Cerebellar cortex (tissue), 1 donor: ENCODE measurements at regions not wholly inside any gene's neighbourhood (a gene's known extent, or its start where the extent isn't known, plus 50 kb on each side); places are given as distances from the start of the nearest gene placed in this dataset.

Experiments used
- DNase-seq: peaks from one replicate; pipeline ENCODE4 v3.0.0-alpha.2; 2015; ENCODE audit warnings: low spot score

- no peak for DNase-seq
Observed at GRCh38 chr6:163951326-163951725, 536.8 kb downstream of the QKI start.

- DNase-seq: no peak
Observed at GRCh38 chr6:163950159-163950558, 535.6 kb downstream of the QKI start.

- DNase-seq: no peak
Observed at GRCh38 chr6:163949431-163949830, 534.9 kb downstream of the QKI start.

- no peak for DNase-seq
Observed at GRCh38 chr6:163948250-163948649, 533.7 kb downstream of the QKI start.

- no peak for DNase-seq
Observed at GRCh38 chr6:163947276-163947675, 532.8 kb downstream of the QKI start.

DNA sequence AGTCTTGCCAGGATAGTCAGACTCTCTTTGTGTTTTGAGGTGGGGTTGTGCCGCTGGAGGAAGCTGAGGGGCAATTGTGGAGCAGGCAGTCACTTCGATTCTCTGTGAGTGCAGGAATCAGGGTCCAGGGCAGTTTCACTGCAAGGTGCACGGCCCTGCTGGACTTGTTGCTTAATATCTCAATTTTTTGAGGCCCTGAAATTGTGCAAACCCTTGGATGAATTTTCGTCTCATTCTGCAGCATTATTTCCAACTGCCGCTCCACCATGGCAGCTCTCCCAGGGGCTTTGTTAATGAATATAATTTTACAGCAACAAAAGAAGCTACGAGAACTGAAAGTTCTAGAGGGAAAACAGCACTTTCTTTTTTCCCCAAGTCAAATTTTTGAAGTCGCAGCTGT lies 531.9 kb downstream of the QKI start:
- peak; percentile 16 for DNase-seq

DNA sequence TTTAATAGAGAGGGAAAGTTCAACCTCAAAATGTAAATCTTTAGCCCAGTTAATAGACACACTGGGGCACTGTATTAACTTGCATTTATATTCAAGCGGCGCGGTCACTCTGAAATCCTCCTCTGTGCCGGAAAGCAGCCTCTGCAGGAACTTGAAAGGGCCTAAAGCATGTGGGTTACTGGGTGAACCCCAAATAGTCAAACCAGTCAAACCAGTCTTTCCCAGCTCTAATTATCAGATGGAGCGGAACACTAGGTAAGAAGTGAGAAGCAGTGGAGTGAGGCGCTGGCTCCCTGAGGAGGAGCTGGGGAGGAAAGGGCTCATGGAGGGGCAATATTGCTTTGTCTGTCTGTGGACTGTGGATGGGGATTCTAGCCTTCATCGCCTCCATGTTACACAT lies 531.3 kb downstream of the QKI start:
- no peak for DNase-seq

- DNase-seq: no peak
Observed at GRCh38 chr6:163944897-163945296, 530.4 kb downstream of the QKI start.

DNA sequence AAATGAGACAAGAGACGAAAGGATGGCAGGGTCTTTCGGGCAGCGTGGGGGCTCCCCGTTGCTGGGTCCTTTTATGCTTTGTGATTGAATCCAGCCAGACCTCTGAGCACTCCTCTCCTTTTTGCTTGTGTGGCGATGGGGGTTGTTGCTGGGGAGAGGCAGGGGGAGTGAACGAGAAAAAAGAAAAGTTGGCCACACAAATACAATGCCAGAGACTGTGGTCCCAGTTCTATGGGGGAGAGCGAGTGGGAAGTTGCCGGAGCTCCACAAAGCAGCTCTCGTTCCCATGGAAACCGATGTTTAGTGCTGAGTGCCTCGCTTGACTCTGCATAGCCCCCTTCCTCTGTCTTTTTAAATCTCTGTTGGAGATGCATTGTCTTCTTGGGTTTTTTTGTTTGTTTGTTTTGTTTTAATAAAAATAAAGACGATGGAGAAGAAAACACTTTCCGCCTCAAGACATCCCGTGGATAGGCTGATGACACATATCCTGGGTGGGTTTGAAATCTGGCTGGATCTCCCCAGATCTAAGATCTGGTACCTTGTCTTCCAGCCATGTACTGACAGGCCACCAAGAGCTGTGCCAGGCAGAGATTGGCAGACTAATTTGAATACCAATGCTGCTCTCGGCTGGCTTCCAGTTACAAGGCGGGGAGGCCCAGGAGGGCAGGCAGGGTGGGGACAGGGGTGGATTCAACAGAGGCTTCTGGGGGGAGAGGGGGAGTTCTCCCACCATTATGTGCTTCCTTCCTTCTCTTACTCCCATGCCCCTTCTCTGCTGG lies 529.3 kb downstream of the QKI start:
- peak; percentile 59 for DNase-seq

- DNase-seq: no peak
Observed at GRCh38 chr6:163942790-163943189, 528.3 kb downstream of the QKI start.

DNA sequence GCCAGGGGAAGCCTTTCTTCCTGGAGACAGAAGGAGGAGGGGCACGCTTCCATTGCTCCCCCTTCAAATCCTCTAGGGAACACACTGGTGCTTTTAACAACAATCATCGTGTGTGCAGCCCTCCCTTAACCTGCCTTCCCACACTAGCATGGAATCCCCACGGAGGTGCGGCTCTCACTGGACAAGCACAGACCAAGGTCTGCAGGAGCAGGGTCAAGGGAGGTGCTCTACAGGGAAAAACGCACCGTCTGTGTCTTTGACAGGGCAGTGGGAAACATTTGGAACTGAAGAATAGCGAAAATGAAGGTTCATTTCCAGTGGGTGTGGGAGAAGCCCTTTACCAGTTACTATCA lies 527.1 kb downstream of the QKI start:
- DNase-seq: no peak

DNA sequence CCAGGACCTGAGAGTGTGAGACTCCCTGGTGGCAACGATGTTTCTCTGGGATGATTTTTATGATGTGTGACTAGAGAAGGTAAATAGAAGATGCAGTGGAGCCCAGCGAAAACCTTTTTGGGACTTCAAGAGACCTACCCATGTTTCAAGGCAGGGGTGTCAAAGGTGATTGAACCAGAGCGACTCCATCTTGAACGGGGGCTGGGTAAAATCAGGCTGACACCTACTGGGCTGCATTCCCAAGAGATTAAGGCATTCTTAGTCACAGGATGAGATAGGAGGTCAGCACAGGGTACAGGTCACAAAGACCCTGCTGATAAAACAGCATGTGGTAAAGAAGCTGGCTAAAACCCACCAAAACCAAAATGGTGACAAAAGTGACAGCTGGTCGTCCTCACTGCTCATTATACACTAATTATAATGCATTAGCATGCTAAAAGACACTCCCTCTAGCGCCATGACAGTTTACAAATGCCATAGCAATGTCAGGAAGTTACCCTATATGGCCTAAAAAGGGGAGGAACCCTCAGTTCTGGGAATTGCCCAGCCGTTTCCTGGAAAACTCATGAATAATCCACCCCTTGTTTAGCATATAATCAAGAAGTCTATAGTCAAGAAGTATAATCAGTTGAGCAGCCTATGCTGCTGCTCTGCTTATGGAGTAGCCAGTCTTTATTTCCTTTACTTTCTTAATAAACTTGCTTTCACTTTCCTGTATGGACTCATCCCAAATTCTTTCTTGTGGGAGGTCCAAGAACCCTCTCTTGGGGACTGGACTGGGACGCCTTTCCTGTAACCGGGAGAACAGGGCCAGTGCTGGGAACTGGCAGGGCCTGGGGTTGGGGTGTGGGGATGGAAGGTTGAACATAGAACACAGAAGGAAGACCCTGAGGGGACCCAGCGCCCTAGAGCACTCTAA lies 526.4 kb downstream of the QKI start:
- DNase-seq: no peak

DNA sequence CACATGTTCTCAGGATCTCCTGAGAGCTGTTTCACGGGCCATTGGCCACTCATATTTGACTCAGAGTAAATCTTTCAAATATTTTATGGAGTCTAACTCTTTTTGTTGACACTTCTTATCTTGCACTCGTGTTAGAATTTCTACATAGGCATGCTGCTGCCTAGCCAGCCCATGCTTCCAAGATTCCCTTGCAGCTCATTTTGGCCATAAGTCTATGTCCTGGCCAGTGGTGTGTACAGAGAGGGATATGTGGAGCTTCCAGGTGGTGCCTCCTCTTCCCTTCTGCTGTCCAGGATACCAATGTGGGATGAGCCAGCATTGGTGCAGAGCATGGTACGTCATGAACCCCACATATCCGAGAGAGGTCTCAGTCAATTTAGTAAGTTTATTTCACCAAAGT lies 522.6 kb downstream of the QKI start:
- DNase-seq: no peak

- no peak for DNase-seq
Observed at GRCh38 chr6:163935158-163935762, 520.7 kb downstream of the QKI start.

DNA sequence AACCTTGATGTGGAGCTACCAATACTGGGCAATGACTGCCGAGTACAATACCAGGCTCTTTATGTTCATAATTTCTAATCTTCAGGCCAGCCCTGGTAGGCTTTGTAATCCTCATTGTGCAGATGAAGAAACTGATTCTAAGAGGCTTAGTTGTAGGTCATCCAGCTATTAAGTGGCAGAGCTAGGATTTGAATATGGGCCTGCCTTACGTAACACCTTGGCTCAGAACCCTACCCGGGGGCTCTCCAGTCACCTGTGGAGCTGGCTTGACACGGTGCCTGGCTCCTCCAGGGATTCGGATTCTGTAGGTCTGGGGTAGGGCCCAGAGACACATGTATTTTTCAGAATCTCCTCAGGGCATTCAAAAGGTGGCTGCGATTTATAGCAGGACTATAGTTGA lies 515.5 kb downstream of the QKI start:
- DNase-seq: no peak

DNA sequence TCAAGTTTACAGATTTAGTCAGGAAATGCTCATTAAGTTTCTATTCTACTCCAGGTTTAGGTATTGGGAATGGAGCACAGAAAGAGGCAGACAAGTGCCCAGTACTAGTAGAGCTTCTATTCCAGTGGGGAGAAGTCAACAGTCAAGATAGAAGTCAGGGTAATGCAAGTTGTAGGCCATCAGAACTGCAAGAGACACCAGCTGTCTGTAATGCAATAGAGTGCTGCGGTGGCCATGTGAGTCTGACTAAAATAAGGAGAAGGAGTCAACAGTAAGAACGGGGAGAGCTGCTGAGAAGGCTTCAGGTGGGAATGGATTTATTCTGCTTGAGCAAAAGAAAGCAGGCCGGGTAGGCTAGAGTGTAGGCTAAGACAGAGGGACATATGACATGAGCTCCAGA lies 515.0 kb downstream of the QKI start:
- DNase-seq: no peak

- peak; percentile 24 for DNase-seq
Observed at GRCh38 chr6:163926642-163927041, 512.1 kb downstream of the QKI start.

GRCh38 chr6:163925839-163926238 lies 511.3 kb downstream of the QKI start:
- DNase-seq: no peak

DNA sequence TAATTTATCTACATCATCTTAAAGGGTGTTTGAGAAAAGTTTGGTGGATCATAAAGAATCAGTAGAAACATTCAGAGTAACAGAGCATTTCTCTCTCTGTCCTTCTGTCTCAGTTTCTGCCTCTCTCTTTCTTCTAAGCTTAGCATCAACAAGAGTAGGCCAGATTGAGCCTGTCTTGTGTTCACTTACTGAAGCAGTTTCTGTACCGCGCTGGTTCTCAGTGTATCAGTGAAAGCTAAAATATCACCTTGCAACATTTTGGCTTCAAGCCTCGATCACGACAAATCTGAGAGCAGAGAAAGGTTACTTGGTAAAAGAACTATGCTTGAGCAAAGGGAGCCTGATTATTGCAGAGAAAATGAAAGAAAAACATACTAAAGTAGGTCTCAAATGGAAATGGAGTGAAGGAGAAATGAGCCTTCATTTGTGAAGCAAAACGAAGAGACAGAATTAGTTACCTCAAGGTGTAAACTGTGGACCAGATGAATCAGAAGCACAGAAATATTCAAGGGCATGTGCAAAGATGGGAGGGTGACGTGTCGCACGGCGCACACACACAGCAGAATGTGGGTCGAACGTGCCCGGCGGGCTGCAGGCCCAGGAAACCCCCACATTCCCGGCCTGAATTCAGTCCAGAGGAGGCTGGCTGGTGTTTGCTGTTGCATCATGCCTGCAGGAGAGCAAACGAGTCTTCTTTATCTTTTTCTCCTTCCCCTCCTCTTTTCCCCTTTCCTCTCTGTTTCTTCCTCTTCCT lies 509.3 kb downstream of the QKI start:
- DNase-seq: no peak

DNA sequence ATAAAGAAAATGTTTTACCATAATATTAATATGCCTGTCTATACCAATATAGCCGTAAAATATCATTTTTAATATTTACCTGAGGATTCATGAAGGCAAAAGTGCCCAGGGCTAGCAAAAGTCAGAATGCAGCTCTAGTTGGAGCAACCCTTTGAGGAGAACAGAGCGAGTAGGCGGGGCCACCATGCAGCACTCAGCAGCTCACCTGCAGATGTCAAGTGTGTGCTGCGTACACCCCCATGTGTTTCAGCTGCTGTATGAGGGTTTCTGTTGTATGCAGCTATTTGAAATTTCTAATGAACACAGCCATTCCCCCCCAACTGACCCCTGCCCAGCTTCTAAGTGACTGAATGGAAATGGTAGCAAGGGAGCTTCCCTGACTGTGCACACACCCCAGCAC lies 508.0 kb downstream of the QKI start:
- no peak for DNase-seq

DNA sequence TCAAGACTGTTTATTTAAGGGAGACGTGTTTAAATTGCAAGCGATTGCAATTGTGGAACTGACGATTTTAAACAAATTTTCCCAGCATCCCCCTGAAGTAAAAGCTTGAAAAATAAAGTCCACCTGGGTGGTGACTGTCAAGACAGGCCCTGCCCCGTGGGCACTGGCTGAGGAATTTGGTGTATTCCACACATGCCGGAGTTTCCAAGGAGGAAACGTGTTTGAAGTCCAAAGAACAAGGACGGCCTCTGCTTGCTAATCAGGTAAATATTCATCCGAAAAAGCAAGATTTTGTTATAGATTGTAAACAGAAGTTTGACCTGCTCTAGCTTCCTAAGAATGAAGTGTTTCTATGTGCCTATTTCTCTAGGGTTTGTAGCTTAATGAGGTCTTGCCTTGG lies 505.1 kb downstream of the QKI start:
- no peak for DNase-seq
